Activated CD4-positive, alpha-beta T cell treated with anti-CD3 and anti-CD28 coated beads, Interleukin-2, amount 50 U/mL, for 48 hours (primary cell): ENCODE measurements at regions not wholly inside any gene's neighbourhood (a gene's known extent, or its start where the extent isn't known, plus 50 kb on each side); places are given as distances from the start of the nearest gene placed in this dataset.
"Not testable (repeated sequence)": the region's sequence is repeated elsewhere in the genome, so short reads cannot be mapped to it uniquely, and the experiment has no call there.

Experiments
- DNase-seq, 2 experiments: peaks; one replicate each; pipeline ENCODE4 v3.0.0-alpha.2; 2020

DNA sequence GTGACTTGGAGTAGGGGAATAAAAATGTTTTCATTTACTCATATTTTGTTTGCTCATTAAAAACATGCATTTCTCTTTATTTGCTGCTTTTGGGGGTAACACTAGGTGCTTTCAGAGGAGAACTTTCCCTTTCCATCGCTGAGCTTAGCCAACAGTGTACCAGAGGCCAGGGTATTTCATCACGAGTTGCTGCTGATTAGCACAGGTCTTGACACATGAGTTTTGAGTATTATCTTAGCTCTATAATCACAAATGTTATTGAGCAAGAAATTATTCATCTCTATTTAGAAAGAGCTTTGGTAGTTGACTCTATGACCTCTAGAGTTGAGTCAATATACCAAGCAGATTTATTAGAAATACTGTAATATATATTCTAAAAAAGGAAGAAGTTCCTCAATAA, 375.9 kb downstream of the NXPH1 start:
- DNase-seq, result no peak

DNA sequence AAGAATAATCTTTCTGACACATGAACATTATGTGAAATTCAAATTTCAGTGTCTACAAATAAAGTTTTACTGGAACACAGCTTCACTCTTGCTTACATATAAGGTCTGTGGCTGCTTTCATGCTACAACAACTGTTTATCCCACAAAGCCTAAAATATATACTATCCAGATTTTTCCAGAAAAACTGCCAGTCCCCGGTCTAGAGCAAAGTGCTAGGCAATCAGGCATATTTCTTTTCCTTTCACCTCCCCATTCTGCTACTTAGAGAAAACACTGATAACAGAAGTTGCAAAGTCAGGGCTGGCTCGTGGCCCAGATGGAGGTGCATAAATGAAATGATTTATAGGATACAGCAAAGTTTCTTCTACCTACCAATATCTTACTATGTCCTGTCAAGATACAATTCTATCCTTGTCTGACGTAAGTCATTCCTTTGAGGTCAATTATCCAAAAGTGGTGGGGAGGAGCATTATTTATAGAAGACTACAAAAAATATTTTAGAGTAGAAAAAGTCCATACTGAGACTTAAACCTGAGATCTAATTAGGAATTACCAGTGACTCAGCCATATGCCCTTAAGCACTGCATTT, 384.1 kb downstream of the NXPH1 start:
- no peak for DNase-seq

DNA sequence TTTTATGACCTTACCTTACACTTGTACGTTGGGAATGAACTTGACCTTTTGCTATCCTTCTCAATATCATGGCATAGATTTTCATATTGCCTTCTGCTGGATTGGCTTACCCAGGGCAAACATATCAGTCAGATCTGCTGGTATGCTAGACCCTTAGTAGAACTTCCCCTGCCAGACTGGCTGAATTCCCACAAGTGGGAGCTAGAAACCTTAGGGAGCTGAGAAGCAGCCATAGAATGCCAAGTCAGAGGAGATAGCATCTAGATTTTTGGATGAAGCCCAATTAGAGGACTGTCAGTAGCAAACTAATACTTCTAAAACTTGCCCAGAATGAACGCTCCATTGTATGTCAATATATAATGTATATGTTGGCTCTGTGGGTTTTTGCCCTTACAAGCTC, 385.0 kb downstream of the NXPH1 start:
- DNase-seq, result no peak

DNA sequence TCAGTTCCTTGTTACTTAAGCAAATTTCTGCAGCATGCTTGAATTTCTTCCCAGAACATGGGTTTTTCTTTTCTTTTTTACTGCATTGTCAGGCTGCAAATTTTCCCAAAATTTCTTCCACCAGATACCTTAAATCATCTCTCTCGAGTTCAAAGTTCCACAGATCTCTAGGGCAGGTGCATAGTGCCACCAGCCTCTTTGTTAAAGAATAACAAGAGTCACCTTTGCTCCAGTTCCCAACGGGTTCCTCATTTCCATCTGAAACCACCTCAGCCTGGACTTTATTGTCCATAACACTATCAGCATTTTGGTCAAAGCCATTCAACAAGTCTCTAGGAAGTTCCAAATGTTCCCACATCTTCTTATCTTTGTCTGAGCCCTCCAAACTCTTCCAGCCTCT, 389.2 kb downstream of the NXPH1 start:
- no peak for DNase-seq

- no peak for DNase-seq
These were observed 390.1 kb downstream of the NXPH1 start for GRCh38 chr7:8823486-8823885.

- no peak for DNase-seq
These were observed 393.9 kb downstream of the NXPH1 start for GRCh38 chr7:8827329-8827728.

DNA sequence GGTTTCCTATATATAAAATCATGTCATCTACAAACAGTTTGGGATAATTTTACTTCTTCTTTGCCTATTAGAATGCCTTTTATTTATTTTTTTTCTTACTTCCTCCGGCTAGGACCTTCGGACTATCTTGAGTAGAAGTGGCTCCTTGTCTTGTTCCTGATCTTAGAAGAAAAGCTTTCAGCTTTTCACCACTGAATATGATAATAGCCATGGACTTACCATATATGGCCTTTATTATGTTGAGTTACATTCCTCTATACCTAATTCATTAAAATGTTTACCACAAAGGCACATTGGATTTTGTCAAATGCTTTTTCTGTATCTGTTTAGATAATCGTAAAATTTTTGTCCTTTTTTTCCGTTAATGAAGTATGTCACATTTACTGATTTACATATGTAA, 395.7 kb downstream of the NXPH1 start:
- no peak for DNase-seq

- DNase-seq, result no peak
These were observed 398.0 kb downstream of the NXPH1 start for GRCh38 chr7:8831376-8831775.

DNA sequence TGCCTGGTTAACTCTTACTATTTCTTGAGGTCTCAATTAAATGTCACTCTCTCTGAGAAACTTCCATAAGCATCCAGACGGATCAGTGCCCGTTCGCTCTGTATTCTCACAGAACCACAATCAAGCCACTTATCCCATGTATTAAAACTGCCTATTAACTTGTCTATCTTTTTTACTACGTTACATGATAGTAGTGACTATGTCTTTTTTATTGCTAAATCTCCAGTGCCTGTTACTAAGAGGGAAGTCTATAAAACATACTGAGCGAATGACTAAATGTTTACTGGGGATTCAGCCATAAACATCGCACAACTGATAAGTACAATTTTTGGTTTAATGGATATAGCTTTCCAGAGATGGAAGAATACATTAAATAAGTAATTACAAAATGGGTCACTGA, 399.9 kb downstream of the NXPH1 start:
- no peak for DNase-seq

GRCh38 chr7:8841171-8841570, 407.8 kb downstream of the NXPH1 start:
- no peak for DNase-seq

DNA sequence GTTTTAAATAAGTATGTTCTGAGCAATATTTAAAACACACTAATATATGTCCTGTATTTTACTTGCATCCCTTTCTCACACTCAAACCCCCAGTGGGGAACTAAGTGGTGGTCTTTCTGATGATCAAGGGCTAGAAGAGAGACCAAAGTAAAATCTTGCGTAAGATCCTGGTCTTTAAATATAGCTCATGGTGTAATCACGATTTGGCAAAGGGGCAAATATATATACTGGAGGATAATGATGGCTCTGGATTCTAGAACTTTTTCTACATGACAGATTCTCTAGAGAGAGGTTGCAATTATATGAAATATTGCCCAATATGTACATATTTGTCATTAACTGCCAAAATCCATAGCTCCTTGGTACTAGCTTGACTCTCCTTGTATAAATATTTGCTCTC, 438.3 kb downstream of the NXPH1 start:
- no peak for DNase-seq

GRCh38 chr7:8881916-8882315, 448.5 kb downstream of the NXPH1 start:
- DNase-seq, result no peak

GRCh38 chr7:8885480-8886000, 452.1 kb downstream of the NXPH1 start:
- DNase-seq, result no peak

GRCh38 chr7:8890346-8890745, 456.9 kb downstream of the NXPH1 start:
- DNase-seq, result not testable (repeated sequence)

DNA sequence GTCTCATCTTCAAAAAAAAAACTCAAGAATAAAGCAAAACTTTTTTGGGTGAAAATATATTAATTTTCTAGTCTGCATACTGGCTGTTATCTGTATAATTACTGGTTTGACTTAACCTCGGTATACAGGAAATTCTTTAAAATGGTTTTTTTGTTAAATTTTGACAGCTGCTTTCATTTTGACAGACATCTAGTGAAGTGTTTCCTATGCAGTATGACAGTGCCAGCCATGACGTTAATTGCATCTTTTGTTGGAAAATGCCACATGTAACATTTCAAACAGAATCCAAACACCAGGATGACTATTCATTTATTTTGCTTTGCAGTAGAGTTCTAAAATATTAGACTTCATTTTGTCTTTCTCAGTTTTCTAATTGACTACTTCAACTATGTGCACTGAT, 460.4 kb downstream of the NXPH1 start:
- DNase-seq, result no peak

GRCh38 chr7:8906396-8907075, 473.1 kb downstream of the NXPH1 start:
- no peak for DNase-seq

- DNase-seq, result no peak
These were observed 475.5 kb downstream of the NXPH1 start for GRCh38 chr7:8908889-8909288.

- no peak for DNase-seq
These were observed 480.3 kb downstream of the NXPH1 start for GRCh38 chr7:8913682-8914081.

DNA sequence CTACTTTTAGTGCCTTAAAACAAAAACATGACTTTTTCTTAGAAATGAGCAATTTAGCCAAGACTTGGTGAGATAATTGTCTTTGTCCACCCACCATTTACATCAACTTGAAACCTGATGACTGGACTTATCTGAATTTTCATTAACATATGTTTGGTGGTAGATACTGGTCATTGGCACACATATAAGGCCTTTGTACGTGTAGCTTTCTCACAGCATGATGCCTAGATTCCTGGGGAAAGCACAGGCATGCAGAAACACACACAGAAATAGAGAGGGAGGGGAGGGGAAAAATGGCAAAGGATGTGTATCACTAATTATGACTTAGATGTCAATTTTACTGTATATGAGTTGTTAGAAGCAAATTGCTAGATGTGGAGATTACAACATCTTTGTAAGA, 488.4 kb downstream of the NXPH1 start:
- no peak for DNase-seq

DNA sequence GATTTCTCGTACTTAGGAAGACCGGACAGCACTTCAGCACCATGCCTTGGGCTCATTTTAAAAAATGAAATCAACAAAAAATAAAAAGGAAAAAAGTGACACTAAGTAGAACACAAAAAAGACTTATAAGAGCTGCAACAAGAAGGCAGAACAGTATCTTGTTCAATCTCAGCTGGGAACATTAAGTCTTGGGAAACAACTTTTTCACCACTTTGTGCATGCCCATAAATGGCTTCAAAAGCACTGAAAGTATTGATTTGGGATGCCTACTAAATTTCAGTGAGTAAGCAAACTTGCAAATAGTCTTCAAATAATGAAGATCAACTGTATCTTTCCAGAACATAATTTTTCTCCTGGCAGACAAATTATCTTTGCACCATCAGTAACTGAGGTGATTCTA, 489.3 kb downstream of the NXPH1 start:
- DNase-seq, result no peak

- DNase-seq, result no peak
These were observed 489.9 kb downstream of the NXPH1 start for GRCh38 chr7:8923164-8923806.

GRCh38 chr7:8931906-8932646, 498.7 kb downstream of the NXPH1 start:
- DNase-seq, result no peak

- DNase-seq, result no peak
These were observed 499.3 kb downstream of the NXPH1 start for GRCh38 chr7:8932751-8933150.

DNA sequence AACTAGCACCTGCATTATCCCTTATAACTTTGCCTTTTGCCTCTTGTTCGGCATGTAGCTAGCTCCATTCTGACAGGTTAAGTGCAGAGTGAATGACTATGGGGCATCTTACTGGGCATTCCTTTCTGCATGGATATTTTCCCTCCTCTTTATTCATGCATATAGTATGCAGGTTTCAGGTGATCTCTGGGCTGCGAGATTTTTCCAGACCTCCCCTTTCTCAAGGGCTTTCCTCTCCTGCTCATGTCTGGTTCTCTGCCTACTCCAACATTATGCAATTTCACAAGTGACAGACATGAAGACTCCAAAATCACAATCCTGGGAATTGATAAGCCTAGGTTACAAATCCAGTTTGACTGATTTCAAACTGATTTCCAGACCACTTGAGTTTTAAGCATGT, 503.8 kb downstream of the NXPH1 start:
- DNase-seq, result no peak
